ENCODE measurements at regions not wholly inside any gene's neighbourhood (a gene's known extent, or its start where the extent isn't known, plus 50 kb on each side); places are given as distances from the start of the nearest gene placed in this dataset.

GRCh38 chr3:99425930-99426329, 212.5 kb upstream of the COL8A1 start:
- DNase-seq = no peak
- intact Hi-C loops (cut with DNase I) = no loop called here
- Histone ChIP-seq H3K36me3 (no peaks in the 10 kb centered on the region), H3K9me3 (no peaks in the 10 kb centered on the region), H3K27ac (no peak overlapping the region), H3K27me3 (no peaks in the 10 kb centered on the region), H3K4me1 (no peaks in the 10 kb centered on the region), H3K4me3 (no peak overlapping the region)
- TF ChIP-seq CTCF (IDR thresholded peaks at IDR 0.05) = no peak
- WGBS, 2 donors = 54 to 58% methylated on average over 2 of the region's 2 CpGs

- H3K27ac ChIP-seq = no peak overlapping the region
- TF ChIP-seq POLR2A (IDR thresholded peaks at IDR 0.05) (no peak), CTCF (IDR thresholded peaks at IDR 0.05) (no peak)
Observed at GRCh38 chr3:99419116-99419515, 219.3 kb upstream of the COL8A1 start.

GRCh38 chr3:99418709-99419108, 219.7 kb upstream of the COL8A1 start:
- intact Hi-C loops (cut with DNase I) = no loop called here
- Histone ChIP-seq H3K27ac (no peak overlapping the region), H3K27me3 (no peaks in the 10 kb centered on the region), H3K36me3 (no peaks in the 10 kb centered on the region), H3K4me1 (no peaks in the 10 kb centered on the region), H3K4me3 (no peak overlapping the region), H3K9me3 (no peaks in the 10 kb centered on the region)
- 55 to 60% methylated on average over 3 of the region's 3 CpGs for WGBS, 2 donors
- DNase-seq = no peak
- TF ChIP-seq CTCF (IDR thresholded peaks at IDR 0.05) = no peak

More at GRCh38 chr3:99419116-99419515, 219.3 kb upstream of the COL8A1 start:
- no peaks in the 10 kb centered on the region for H3K9me3 ChIP-seq
- intact Hi-C loops (cut with DNase I) = no loop called here
- 33 to 55% methylated on average over 1 of the region's 1 CpG for WGBS, 2 donors
- no peaks in the 10 kb centered on the region for H3K4me1 ChIP-seq
- no peak for DNase-seq
- H3K4me3 ChIP-seq = no peak overlapping the region
- H3K36me3 ChIP-seq = no peaks in the 10 kb centered on the region
- H3K27me3 ChIP-seq = no peaks in the 10 kb centered on the region

- H3K4me3 ChIP-seq = no peak overlapping the region
- H3K27me3 ChIP-seq = no peaks in the 10 kb centered on the region
- TF ChIP-seq POLR2A (IDR thresholded peaks at IDR 0.05) (no peak), CTCF (IDR thresholded peaks at IDR 0.05) (no peak)
- H3K36me3 ChIP-seq = no peaks in the 10 kb centered on the region
- 51 to 55% methylated on average over 2 of the region's 2 CpGs for WGBS, 2 donors
- no peaks in the 10 kb centered on the region for H3K9me3 ChIP-seq
- DNase-seq = no peak
- intact Hi-C loops (cut with DNase I) = no loop called here
- H3K4me1 ChIP-seq = no peaks in the 10 kb centered on the region
- H3K27ac ChIP-seq = no peak overlapping the region
Observed at GRCh38 chr3:99418209-99418635, 220.2 kb upstream of the COL8A1 start.

GRCh38 chr3:99413504-99413903, 224.9 kb upstream of the COL8A1 start:
- TF ChIP-seq CTCF (IDR thresholded peaks at IDR 0.05) (no peak), POLR2A (IDR thresholded peaks at IDR 0.05) (no peak)
- Histone ChIP-seq H3K27me3 (no peaks in the 10 kb centered on the region), H3K4me1 (no peaks in the 10 kb centered on the region), H3K27ac (no peak overlapping the region), H3K4me3 (no peak overlapping the region), H3K9me3 (no peaks in the 10 kb centered on the region), H3K36me3 (no peaks in the 10 kb centered on the region)
- intact Hi-C loops (cut with DNase I) = no loop called here
- WGBS, 2 donors = 47 to 75% methylated on average over 1 of the region's 1 CpG
- DNase-seq = no peak

All from esophagus squamous epithelium (tissue), 5 donors.